Spleen (tissue), 11 donors: ENCODE measurements at regions not wholly inside any gene's neighbourhood (a gene's known extent, or its start where the extent isn't known, plus 50 kb on each side); places are given as distances from the start of the nearest gene placed in this dataset.
"Not testable (repeated sequence)": the region's sequence is repeated elsewhere in the genome, so short reads cannot be mapped to it uniquely, and the experiment has no call there.

Experiments
- DNase-seq: peaks from one replicate; pipeline ENCODE4 v3.0.0-alpha.2; 2020
- H3K27ac ChIP-seq, 8 donors: fragments of 200-600 bp; sonication (generic) in 7 of 8; 1 replicate in 4 of 8; 2 replicates in 4 of 8; pipeline versions ENCODE4 v1.5.0 to v1.8.0; 2016 to 2021; ENCODE audit warnings: inconsistent platforms in 4 of 8, mild to moderate bottlenecking in 4 of 8, moderate library complexity in 1 of 8
- H3K27me3 ChIP-seq, 7 donors: fragments of 200-600 bp; sonication (generic) in 6 of 7; replicated peaks in 1 of 7; 1 replicate in 4 of 7; 2 replicates in 3 of 7; pipeline versions ENCODE4 v1.5.0 to v1.8.0; 2016 to 2021; ENCODE audit warnings: inconsistent platforms in 3 of 7, mild to moderate bottlenecking in 1 of 7
- H3K36me3 ChIP-seq, 6 donors: fragments of 200-600 bp; sonication (generic) in 5 of 6; 1 replicate in 4 of 6; 2 replicates in 2 of 6; pipeline versions ENCODE4 v1.5.0 to v1.8.0; 2016 to 2021; ENCODE audit warnings: inconsistent platforms in 2 of 6
- H3K4me1 ChIP-seq, 6 donors: fragments of 200-600 bp; sonication (generic) in 5 of 6; 1 replicate in 3 of 6; 2 replicates in 3 of 6; pipeline versions ENCODE4 v1.5.0 to v1.8.0; 2016 to 2021; ENCODE audit warnings: inconsistent platforms in 3 of 6
- H3K4me3 ChIP-seq, 8 donors: fragments of 200-600 bp; sonication (generic) in 7 of 8; 1 replicate in 4 of 8; 2 replicates in 4 of 8; pipeline versions ENCODE4 v1.5.0 to v1.8.0; 2016 to 2021; ENCODE audit warnings: inconsistent platforms in 4 of 8, mild to moderate bottlenecking in 4 of 8, moderate library complexity in 2 of 8
- H3K9me3 ChIP-seq, 8 donors: fragments of 200-600 bp; sonication (generic) in 7 of 8; 1 replicate in 4 of 8; 2 replicates in 4 of 8; pipeline versions ENCODE4 v1.5.0 to v1.8.0; 2016 to 2021; ENCODE audit warnings: inconsistent platforms in 4 of 8
- POLR2A ChIP-seq, 3 donors: fragments of 450-650 bp; IDR thresholded peaks; one replicate each; pipeline ENCODE4 v1.5.1; 2017; ENCODE audit warnings: antibody characterized with exemption in 3 of 3, mild to moderate bottlenecking in 1 of 3
- POLR2AphosphoS5 ChIP-seq, 3 donors: sonication (generic); formaldehyde crosslinking; IDR thresholded peaks; one replicate each; pipeline ENCODE4 v1.5.1; 2017; ENCODE audit warnings: antibody characterized with exemption in 3 of 3
- WGBS, 5 donors: extraction: QIAGEN DNeasy Blood & Tissue Kit in 3 of 5; methylation state at CpG; one replicate each; pipeline versions ENCODE4 v1.1.5 to v1.1.7; 2013 to 2018; 5-methylcytosine and 5-hydroxymethylcytosine counted together
- intact Hi-C: fragments of 100-400 bp; cut with DNase I; formaldehyde crosslinking; loops from one replicate; pipeline ENCODE4 v1.15.0; 2023; ENCODE audit warnings: low total_unique reads
- TF ChIP-seq, protein P1 (sequence below), 11 experiments: fragments of 200-600 bp in 7 of 11; fragments of 450-650 bp in 4 of 11; sonication (generic) in 4 of 11; IDR thresholded peaks in 8 of 11; conservative IDR thresholded peaks in 3 of 11; 1 replicate in 7 of 11; 2 replicates in 4 of 11; pipeline versions ENCODE4 v1.4.0 to v1.8.0; 2016 to 2021; ENCODE audit warnings: antibody characterized with exemption in 11 of 11, inconsistent platforms in 4 of 11, mild to moderate bottlenecking in 1 of 11
- donor health status: healthy with polysubstance abuse.
- donor health status: DM: no; HTN: no; CAD: no; lungs with moderate emphysema.
- donor health status: DM: no; HTN: no; CAD: no.
- donor health status: Bipolar disorder and iron deficiency.
- donor health status: healthy.
- donor health status: DM: no; HTN: no; CAD: no.
- donor health status: DM: yes; HTN: yes; CAD: no.

DNA sequence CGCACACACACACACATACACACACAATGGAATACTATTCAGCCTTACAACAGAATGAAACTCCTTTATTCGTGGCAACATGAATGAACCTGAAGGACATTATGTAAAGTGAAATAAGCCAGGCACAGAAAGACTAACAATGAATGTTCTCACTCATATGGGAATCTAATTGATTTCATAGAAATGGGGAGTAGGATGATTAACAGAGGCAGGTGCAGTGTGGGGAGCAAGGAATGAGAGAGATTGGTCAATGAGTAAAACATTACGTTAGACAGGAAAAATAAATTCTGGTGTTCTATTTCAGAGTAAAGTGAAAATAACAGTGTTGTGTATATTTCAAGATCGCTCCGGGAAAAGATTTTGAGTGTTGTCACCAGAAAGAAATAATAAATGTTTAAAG lies 694.5 kb downstream of the NXPH1 start:
- WGBS, 5 donors, result 83 to 88% (median 85%) methylated on average over 5 of the region's 5 CpGs
- Histone ChIP-seq H3K9me3 (no peaks in the 10 kb centered on the region), H3K4me1 (no peaks in the 10 kb centered on the region), H3K36me3 (no peaks in the 10 kb centered on the region), H3K27ac (no peak overlapping the region), H3K27me3 (no peaks in the 10 kb centered on the region), H3K4me3 (no peak overlapping the region)
- intact Hi-C loops, result no loop called here
- no peak for TF ChIP-seq POLR2A (IDR thresholded peaks at IDR 0.05)
- TF ChIP-seq, protein P1, sequence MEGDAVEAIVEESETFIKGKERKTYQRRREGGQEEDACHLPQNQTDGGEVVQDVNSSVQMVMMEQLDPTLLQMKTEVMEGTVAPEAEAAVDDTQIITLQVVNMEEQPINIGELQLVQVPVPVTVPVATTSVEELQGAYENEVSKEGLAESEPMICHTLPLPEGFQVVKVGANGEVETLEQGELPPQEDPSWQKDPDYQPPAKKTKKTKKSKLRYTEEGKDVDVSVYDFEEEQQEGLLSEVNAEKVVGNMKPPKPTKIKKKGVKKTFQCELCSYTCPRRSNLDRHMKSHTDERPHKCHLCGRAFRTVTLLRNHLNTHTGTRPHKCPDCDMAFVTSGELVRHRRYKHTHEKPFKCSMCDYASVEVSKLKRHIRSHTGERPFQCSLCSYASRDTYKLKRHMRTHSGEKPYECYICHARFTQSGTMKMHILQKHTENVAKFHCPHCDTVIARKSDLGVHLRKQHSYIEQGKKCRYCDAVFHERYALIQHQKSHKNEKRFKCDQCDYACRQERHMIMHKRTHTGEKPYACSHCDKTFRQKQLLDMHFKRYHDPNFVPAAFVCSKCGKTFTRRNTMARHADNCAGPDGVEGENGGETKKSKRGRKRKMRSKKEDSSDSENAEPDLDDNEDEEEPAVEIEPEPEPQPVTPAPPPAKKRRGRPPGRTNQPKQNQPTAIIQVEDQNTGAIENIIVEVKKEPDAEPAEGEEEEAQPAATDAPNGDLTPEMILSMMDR (IDR thresholded peaks at IDR 0.05 in 8 of 11, conservative IDR thresholded peaks at IDR 0.05 in 3 of 11), result no peak
- no peak for TF ChIP-seq POLR2AphosphoS5 (IDR thresholded peaks at IDR 0.05)
- no peak for DNase-seq

DNA sequence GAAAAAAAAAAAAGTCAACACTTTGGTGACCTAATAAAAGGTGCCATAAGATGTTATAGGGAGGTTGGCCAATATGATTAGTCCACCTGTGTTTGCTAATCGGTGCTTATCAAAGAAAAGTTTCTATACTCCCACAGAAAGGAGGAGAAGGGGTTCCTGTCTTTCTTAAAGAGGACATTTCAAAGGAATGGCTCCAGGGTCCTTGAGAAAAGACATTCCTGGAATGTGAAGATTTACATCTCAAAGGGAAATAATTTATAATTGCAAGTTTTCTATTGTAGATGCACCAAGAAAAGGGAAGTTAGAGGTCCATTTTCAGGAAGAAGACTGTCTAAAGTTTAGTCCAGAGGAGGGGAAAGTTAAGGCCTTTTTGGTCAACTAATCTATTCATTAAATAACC lies 715.3 kb downstream of the NXPH1 start:
- TF ChIP-seq POLR2A (IDR thresholded peaks at IDR 0.05), result no peak
- no peak for TF ChIP-seq POLR2AphosphoS5 (IDR thresholded peaks at IDR 0.05)
- TF ChIP-seq, protein P1 (IDR thresholded peaks at IDR 0.05 in 8 of 11, conservative IDR thresholded peaks at IDR 0.05 in 3 of 11), result no peak
- Histone ChIP-seq H3K4me3 (no peak overlapping the region), H3K9me3 (peaks cover 0 to 15% (median 3%) of the 10 kb centered on the region in 8 donors), H3K36me3 (no peaks in the 10 kb centered on the region), H3K27ac (no peak overlapping the region), H3K4me1 (no peaks in the 10 kb centered on the region), H3K27me3 (no peaks in the 10 kb centered on the region)
- intact Hi-C loops, result no loop called here
- 52 to 88% (median 67%) methylated on average over 1 of the region's 1 CpG for WGBS, 5 donors
- no peak for DNase-seq

DNA sequence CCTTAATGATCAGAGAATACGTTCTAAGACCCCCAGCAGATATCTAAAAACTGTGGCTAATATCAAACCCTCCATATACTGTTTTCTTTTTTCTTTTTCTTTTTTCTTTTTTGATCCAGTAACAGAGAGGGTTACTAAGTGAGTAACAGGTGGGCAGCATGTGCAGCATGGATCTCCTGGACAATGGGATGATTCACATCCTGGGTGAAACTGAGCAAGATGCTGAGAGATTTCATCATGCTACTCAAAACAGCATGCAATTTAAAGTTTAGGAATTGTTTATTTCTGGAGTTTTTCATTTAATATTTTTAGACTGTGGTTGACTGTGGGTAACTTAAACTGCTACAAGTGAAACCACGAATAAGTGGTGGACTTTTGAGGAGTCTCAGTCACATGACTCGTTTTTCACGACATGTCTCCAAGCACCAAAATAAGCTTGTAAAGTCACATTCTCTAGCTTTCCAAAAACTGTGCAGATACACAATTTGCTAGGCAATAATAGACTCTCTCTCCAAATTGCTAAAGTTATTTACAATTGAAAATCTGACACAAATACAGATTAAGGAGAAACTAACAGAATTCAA lies 716.2 kb downstream of the NXPH1 start:
- WGBS, 5 donors, result 63 to 87% (median 72%) methylated on average over 4 of the region's 4 CpGs
- Histone ChIP-seq H3K27ac (no peak overlapping the region), H3K9me3 (peaks cover 0 to 15% (median 3%) of the 10 kb centered on the region in 8 donors), H3K4me1 (no peaks in the 10 kb centered on the region), H3K36me3 (no peaks in the 10 kb centered on the region), H3K27me3 (no peaks in the 10 kb centered on the region), H3K4me3 (no peak overlapping the region)
- TF ChIP-seq POLR2A (IDR thresholded peaks at IDR 0.05), result no peak
- TF ChIP-seq POLR2AphosphoS5 (IDR thresholded peaks at IDR 0.05), result no peak
- TF ChIP-seq, protein P1 (IDR thresholded peaks at IDR 0.05 in 8 of 11, conservative IDR thresholded peaks at IDR 0.05 in 3 of 11), result no peak
- intact Hi-C loops, result no loop called here
- no peak for DNase-seq

DNA sequence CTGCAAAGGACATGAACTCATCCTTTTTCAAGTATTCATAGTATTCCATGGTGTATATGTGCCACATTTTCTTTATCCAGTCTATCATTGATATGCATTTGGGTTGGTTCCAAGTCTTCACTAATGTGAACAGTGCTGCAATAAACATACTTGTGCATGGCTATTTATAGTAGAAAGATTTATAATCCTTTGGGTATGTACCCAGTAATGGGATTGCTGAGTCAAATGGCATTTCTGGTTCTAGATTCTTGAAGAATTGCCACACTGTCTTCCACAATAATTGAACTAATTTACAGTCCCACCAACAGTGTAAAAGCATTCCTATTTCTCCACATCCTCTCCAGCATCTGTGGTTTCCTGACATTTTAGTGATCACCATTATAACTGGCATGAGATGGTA lies 730.3 kb downstream of the NXPH1 start:
- intact Hi-C loops, H3K4me1 ChIP-seq, H3K36me3 ChIP-seq, H3K27ac ChIP-seq, DNase-seq, H3K27me3 ChIP-seq, H3K4me3 ChIP-seq: not testable (repeated sequence)
- H3K9me3 ChIP-seq, result peaks cover 0 to 28% (median 13%) of the 10 kb centered on the region in 8 donors

DNA sequence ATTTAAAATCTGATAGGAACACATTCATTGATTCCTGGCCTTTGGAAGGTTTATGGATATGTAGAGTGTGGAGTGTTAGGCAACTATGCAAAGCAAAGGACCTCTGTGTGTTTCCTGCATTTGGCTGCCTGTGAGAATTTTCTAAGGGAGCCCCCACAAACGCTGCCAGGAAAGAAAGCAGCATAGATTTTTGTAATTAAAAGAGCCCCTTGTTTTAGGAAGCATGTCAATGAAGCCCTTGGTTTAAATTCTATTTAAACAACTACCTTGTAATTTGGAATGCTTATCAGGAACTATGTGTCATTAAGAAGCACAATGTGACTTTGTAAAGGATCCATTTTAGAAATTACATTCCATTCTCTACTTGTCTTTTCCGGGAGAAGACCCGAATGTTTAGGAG lies 742.5 kb downstream of the NXPH1 start:
- Histone ChIP-seq H3K27me3 (no peaks in the 10 kb centered on the region), H3K27ac (no peak overlapping the region), H3K4me3 (no peak overlapping the region), H3K9me3 (peaks cover 0 to 20% (median under 1%) of the 10 kb centered on the region in 8 donors), H3K4me1 (no peaks in the 10 kb centered on the region), H3K36me3 (no peaks in the 10 kb centered on the region)
- TF ChIP-seq POLR2AphosphoS5 (IDR thresholded peaks at IDR 0.05) (no peak), POLR2A (IDR thresholded peaks at IDR 0.05) (no peak)
- intact Hi-C loops, result no loop called here
- 49 to 74% (median 57%) methylated on average over 3 of the region's 3 CpGs for WGBS, 5 donors
- no peak for DNase-seq
